ENCODE measurements at regions not wholly inside any gene's neighbourhood (a gene's known extent, or its start where the extent isn't known, plus 50 kb on each side); places are given as distances from the start of the nearest gene placed in this dataset.

- no peak overlapping the region for H3K4me2 ChIP-seq (ENCODE audit: low read depth, low read length)
- no peak overlapping the region for H2BK120ac ChIP-seq (ENCODE audit: low read depth, low read length)
- POLR2A ChIA-PET (ENCODE audit: unreplicated experiment): no interaction called here
- H3K79me1 ChIP-seq (ENCODE audit: low read depth in 1 of 2, low read length in 2 of 2): no peaks in the 10 kb centered on the region
- H2BK15ac ChIP-seq (ENCODE audit: low read depth, low read length): no peak overlapping the region
- no peak overlapping the region for H4K5ac ChIP-seq (ENCODE audit: low read depth, low read length)
- no peak overlapping the region for H2AK9ac ChIP-seq (replicated peaks; ENCODE audit: low read depth, low read length, poor library complexity)
- in situ Hi-C loops (cut with MboI; ENCODE audit: low sequenced_read_pairs): no loop called here
- dilution Hi-C loops (cut with HindIII; ENCODE audit: low sequenced_read_pairs, unreplicated experiment): no loop called here
- no peak overlapping the region for H4K91ac ChIP-seq (ENCODE audit: insufficient read depth, low read depth, low read length)
- WGBS, 2 experiments (ENCODE audit: extremely low coverage in 2 of 2, insufficient read length in 1 of 2): no CpG with 5 or more reads among the region's 4 CpGs
- H4K20me1 ChIP-seq (ENCODE audit: insufficient read depth, low read length): no peaks in the 10 kb centered on the region
- H2BK20ac ChIP-seq (ENCODE audit: low read depth, low read length): no peak overlapping the region
- H3K18ac ChIP-seq (ENCODE audit: low read depth, low read length): no peak overlapping the region
- ATAC-seq (ENCODE audit: low read depth) (no peak), DNase-seq (no peak)
- intact Hi-C loops (cut with micrococcal nuclease): no loop called here
- peaks cover 4% of the 10 kb centered on the region for H3K9me3 ChIP-seq (ENCODE audit: control insufficient read depth, insufficient read depth, low read length)
- no peak overlapping the region for H3K27ac ChIP-seq (ENCODE audit: insufficient read depth, low read length)
- CTCF ChIA-PET: interaction anchor here (0.7 kb wide), 1 partner anchor 1237 kb away, joined by 3 read pairs; no protein-coding TSS in a partner anchor
- no peak overlapping the region for H3K14ac ChIP-seq (replicated peaks; ENCODE audit: low read depth, low read length)
- H3K56ac ChIP-seq (ENCODE audit: extremely low read depth, insufficient read depth, low read length): no peak overlapping the region
- no peaks in the 10 kb centered on the region for H3K9me1 ChIP-seq (ENCODE audit: insufficient read depth, low read length)
- no peaks in the 10 kb centered on the region for H3K36me3 ChIP-seq (ENCODE audit: control insufficient read depth, insufficient read depth, low read length)
- H2BK5ac ChIP-seq (ENCODE audit: low read depth, low read length, poor library complexity, severe bottlenecking): no peak overlapping the region
- H3K4ac ChIP-seq (ENCODE audit: low read depth, low read length): no peak overlapping the region
- TF ChIP-seq RAD21 (IDR thresholded peaks at IDR 0.05; ENCODE audit: low read length) (no peak), MXI1 (IDR thresholded peaks at IDR 0.05; ENCODE audit: borderline replicate concordance, low read depth, low read length) (no peak), SMC3 (IDR thresholded peaks at IDR 0.05; ENCODE audit: low read depth, low read length) (no peak), POLR2A (IDR thresholded peaks at IDR 0.05; ENCODE audit: low read depth, low read length) (no peak), RCOR1 (IDR thresholded peaks at IDR 0.05; ENCODE audit: insufficient replicate concordance, low read length) (no peak), MAFK (IDR thresholded peaks at IDR 0.05; ENCODE audit: low read depth, low read length) (no peak), USF2 (IDR thresholded peaks at IDR 0.05; ENCODE audit: low read depth, low read length) (no peak), CHD1 (IDR thresholded peaks at IDR 0.05; ENCODE audit: low read depth, low read length) (no peak)
- TF ChIP-seq, protein P1, sequence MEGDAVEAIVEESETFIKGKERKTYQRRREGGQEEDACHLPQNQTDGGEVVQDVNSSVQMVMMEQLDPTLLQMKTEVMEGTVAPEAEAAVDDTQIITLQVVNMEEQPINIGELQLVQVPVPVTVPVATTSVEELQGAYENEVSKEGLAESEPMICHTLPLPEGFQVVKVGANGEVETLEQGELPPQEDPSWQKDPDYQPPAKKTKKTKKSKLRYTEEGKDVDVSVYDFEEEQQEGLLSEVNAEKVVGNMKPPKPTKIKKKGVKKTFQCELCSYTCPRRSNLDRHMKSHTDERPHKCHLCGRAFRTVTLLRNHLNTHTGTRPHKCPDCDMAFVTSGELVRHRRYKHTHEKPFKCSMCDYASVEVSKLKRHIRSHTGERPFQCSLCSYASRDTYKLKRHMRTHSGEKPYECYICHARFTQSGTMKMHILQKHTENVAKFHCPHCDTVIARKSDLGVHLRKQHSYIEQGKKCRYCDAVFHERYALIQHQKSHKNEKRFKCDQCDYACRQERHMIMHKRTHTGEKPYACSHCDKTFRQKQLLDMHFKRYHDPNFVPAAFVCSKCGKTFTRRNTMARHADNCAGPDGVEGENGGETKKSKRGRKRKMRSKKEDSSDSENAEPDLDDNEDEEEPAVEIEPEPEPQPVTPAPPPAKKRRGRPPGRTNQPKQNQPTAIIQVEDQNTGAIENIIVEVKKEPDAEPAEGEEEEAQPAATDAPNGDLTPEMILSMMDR (conservative IDR thresholded peaks at IDR 0.05; ENCODE audit: low read depth, low read length): no peak
- H2AK5ac ChIP-seq (ENCODE audit: low read depth, low read length): no peak overlapping the region
- H3K23ac ChIP-seq (ENCODE audit: low read depth, low read length): no peak overlapping the region
- no peaks in the 10 kb centered on the region for H3K4me1 ChIP-seq (ENCODE audit: control insufficient read depth, insufficient read depth, low read length)
- no peak overlapping the region for H3K9ac ChIP-seq (ENCODE audit: low read depth, low read length)
- BruUV-seq (replicated peaks): no TSS peak
- H3K27me3 ChIP-seq (ENCODE audit: control insufficient read depth, insufficient read depth, low read length): no peaks in the 10 kb centered on the region
- H2AFZ ChIP-seq (replicated peaks; ENCODE audit: low read length, poor library complexity): no peak overlapping the region
- no peak overlapping the region for H3K4me3 ChIP-seq (ENCODE audit: insufficient read depth, low read depth, low read length)
- H4K8ac ChIP-seq (ENCODE audit: low read depth in 2 of 2, low read length in 2 of 2): no peak overlapping the region
Measured at GRCh38 chr5:23649594-23649993, 142.2 kb downstream of the PRDM9 start.

All from IMR-90 (cell line).